Gastroesophageal sphincter (tissue), 4 donors: ENCODE measurements at regions not wholly inside any gene's neighbourhood (a gene's known extent, or its start where the extent isn't known, plus 50 kb on each side); places are given as distances from the start of the nearest gene placed in this dataset.

Experiments used
- ATAC-seq: fragments of 150-250 bp; one replicate; pipeline ENCODE4 v1.9.1; 2016; ENCODE audit warnings: mild to moderate bottlenecking, moderate library complexity
- H3K27ac ChIP-seq, 4 donors: fragments of 200-600 bp; sonication (generic) in 3 of 4; 1 replicate in 3 of 4; 2 replicates in 1 of 4; pipeline ENCODE4 v1.5.1; 2016 to 2019
- H3K27me3 ChIP-seq: fragments of 200-600 bp; sonication (generic); one replicate; pipeline ENCODE4 v1.5.1; 2019
- H3K36me3 ChIP-seq, 2 donors: fragments of 200-600 bp; sonication (generic); one replicate each; pipeline ENCODE4 v1.5.1; 2019; ENCODE audit warnings: control low read depth in 1 of 2
- H3K4me1 ChIP-seq, 3 donors: fragments of 200-600 bp; sonication (generic); 1 replicate in 2 of 3; 2 replicates in 1 of 3; pipeline ENCODE4 v1.5.1; 2016 to 2019; ENCODE audit warnings: control low read depth in 2 of 3
- H3K4me3 ChIP-seq, 2 donors: fragments of 200-600 bp; sonication (generic); one replicate each; pipeline ENCODE4 v1.5.1; 2019; ENCODE audit warnings: mild to moderate bottlenecking in 1 of 2, moderate library complexity in 1 of 2
- H3K9me3 ChIP-seq, 3 donors: fragments of 200-600 bp; sonication (generic); one replicate each; pipeline ENCODE4 v1.5.1; 2017 to 2019; ENCODE audit warnings: control low read depth in 2 of 3
- EP300 ChIP-seq: sonication (generic); formaldehyde crosslinking; IDR thresholded peaks from one replicate; pipeline ENCODE4 v1.6.1; 2017; ENCODE audit warnings: antibody characterized with exemption, mild to moderate bottlenecking
- POLR2A ChIP-seq, 2 donors: fragments of 450-650 bp; IDR thresholded peaks; one replicate each; pipeline ENCODE4 v1.6.1; 2017; ENCODE audit warnings: antibody characterized with exemption in 2 of 2, mild to moderate bottlenecking in 2 of 2, moderate library complexity in 1 of 2
- POLR2AphosphoS5 ChIP-seq: sonication (generic); formaldehyde crosslinking; IDR thresholded peaks from one replicate; pipeline ENCODE4 v1.6.1; 2017; ENCODE audit warnings: antibody characterized with exemption
- WGBS, 2 donors: methylation state at CpG; one replicate each; pipeline ENCODE4 v1.1.5; 2018; ENCODE audit warnings: low coverage in 1 of 2; 5-methylcytosine and 5-hydroxymethylcytosine counted together
- TF ChIP-seq, protein P1 (sequence below), 4 experiments: fragments of 200-600 bp in 2 of 4; fragments of 450-650 bp in 2 of 4; sonication (generic) in 1 of 4; IDR thresholded peaks; one replicate each; pipeline ENCODE4 v1.5.1; 2017 to 2019; ENCODE audit warnings: antibody characterized with exemption in 4 of 4, mild to moderate bottlenecking in 2 of 4, moderate library complexity in 2 of 4

GRCh38 chr4:154078504-154079350 is 289.8 kb upstream of the SFRP2 start:
- TF ChIP-seq, protein P1, sequence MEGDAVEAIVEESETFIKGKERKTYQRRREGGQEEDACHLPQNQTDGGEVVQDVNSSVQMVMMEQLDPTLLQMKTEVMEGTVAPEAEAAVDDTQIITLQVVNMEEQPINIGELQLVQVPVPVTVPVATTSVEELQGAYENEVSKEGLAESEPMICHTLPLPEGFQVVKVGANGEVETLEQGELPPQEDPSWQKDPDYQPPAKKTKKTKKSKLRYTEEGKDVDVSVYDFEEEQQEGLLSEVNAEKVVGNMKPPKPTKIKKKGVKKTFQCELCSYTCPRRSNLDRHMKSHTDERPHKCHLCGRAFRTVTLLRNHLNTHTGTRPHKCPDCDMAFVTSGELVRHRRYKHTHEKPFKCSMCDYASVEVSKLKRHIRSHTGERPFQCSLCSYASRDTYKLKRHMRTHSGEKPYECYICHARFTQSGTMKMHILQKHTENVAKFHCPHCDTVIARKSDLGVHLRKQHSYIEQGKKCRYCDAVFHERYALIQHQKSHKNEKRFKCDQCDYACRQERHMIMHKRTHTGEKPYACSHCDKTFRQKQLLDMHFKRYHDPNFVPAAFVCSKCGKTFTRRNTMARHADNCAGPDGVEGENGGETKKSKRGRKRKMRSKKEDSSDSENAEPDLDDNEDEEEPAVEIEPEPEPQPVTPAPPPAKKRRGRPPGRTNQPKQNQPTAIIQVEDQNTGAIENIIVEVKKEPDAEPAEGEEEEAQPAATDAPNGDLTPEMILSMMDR (IDR thresholded peaks at IDR 0.05): no peak
- TF ChIP-seq EP300: no peak
- TF ChIP-seq POLR2AphosphoS5: no peak
- no peak for TF ChIP-seq POLR2A (IDR thresholded peaks at IDR 0.05)
- WGBS, 2 donors: 77 to 91% methylated on average over 5 to 8 of the region's 8 CpGs
- Histone ChIP-seq H3K4me1 (no peaks in the 10 kb centered on the region), H3K27me3 (no peaks in the 10 kb centered on the region), H3K4me3 (no peak overlapping the region), H3K27ac (no peak overlapping the region), H3K9me3 (no peaks in the 10 kb centered on the region), H3K36me3 (no peaks in the 10 kb centered on the region)
- no peak for ATAC-seq

DNA sequence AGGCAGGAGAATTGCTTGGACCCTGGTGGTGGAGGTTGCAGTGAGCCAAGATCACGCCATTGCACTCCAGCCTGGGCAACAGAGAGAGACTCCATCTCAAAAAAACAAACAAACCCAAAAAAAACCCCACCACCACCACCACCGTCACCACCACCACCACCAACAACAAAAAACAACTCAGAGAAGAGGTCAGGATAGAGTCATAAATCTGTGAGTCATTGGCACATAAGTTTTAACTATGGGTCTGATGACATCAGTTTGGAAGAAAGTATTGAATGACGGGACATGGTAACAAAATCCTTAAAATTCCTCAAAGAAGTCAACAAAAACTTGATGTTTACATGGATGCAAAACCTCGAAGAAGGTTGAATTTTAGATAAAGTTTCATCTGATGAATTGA is 288.0 kb upstream of the SFRP2 start:
- Histone ChIP-seq H3K4me3 (no peak overlapping the region), H3K9me3 (no peaks in the 10 kb centered on the region), H3K27ac (no peak overlapping the region), H3K4me1 (no peaks in the 10 kb centered on the region), H3K27me3 (no peaks in the 10 kb centered on the region), H3K36me3 (no peaks in the 10 kb centered on the region)
- TF ChIP-seq POLR2A (IDR thresholded peaks at IDR 0.05): no peak
- TF ChIP-seq POLR2AphosphoS5: no peak
- TF ChIP-seq EP300: no peak
- TF ChIP-seq, protein P1 (IDR thresholded peaks at IDR 0.05): no peak
- ATAC-seq: no peak
- WGBS, 2 donors: 80 to 95% methylated on average over 4 of the region's 4 CpGs

DNA sequence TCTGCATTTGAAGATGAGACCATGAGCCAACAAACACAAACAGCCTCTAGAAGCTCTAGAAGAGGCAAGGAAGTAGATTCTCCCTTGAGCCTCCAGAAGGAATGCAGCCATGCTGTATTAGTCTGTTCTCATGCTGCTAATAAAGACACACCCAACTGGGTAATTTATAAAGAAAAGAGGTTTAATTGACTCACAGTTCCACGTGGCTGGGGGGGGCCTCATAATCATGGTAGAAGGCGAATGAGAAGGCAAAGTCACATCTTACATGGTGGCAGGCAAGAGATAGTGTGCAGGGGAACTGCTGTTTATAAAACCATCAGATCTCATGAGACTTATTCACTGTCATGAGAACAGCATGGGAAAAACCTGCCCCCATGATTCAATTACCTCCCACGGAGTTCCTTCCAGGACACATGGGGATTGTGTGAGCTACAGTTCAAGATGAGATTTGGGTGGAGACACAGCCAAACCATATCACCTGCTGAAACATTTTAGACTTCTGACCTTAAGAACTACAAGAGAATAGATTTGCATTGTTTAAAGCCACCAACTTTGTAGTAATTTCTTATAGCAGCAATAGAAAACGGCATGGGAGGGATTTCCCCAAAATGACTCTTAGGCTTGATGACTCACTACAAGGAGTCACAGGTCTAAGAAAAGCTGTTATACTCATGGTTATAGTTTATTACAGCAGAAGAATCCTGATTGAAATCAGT is 284.4 kb upstream of the SFRP2 start:
- Histone ChIP-seq H3K27ac (no peak overlapping the region), H3K9me3 (no peaks in the 10 kb centered on the region), H3K36me3 (no peaks in the 10 kb centered on the region), H3K4me3 (no peak overlapping the region), H3K27me3 (no peaks in the 10 kb centered on the region), H3K4me1 (no peaks in the 10 kb centered on the region)
- WGBS, 2 donors: 22 to 44% methylated on average over 3 to 4 of the region's 4 CpGs
- no peak for TF ChIP-seq POLR2AphosphoS5
- no peak for TF ChIP-seq POLR2A (IDR thresholded peaks at IDR 0.05)
- TF ChIP-seq, protein P1 (IDR thresholded peaks at IDR 0.05): no peak
- no peak for TF ChIP-seq EP300
- no peak for ATAC-seq

- Histone ChIP-seq H3K4me3 (no peak overlapping the region), H3K27me3 (no peaks in the 10 kb centered on the region), H3K9me3 (peaks cover 0 to 44% (median 0%) of the 10 kb centered on the region in 3 donors), H3K27ac (no peak overlapping the region), H3K36me3 (no peaks in the 10 kb centered on the region), H3K4me1 (no peaks in the 10 kb centered on the region)
- no peak for TF ChIP-seq POLR2A (IDR thresholded peaks at IDR 0.05)
- no peak for TF ChIP-seq EP300
- TF ChIP-seq POLR2AphosphoS5: no peak
- TF ChIP-seq, protein P1 (IDR thresholded peaks at IDR 0.05): no peak
- no peak for ATAC-seq
Measured at GRCh38 chr4:154067786-154068185, 278.9 kb upstream of the SFRP2 start.

GRCh38 chr4:154065368-154065767 is 276.5 kb upstream of the SFRP2 start:
- H3K4me1 ChIP-seq: no peaks in the 10 kb centered on the region
- H3K27ac ChIP-seq: no peak overlapping the region
- peaks cover 0 to 59% (median 0%) of the 10 kb centered on the region in 3 donors for H3K9me3 ChIP-seq

More at GRCh38 chr4:154065368-154065767, 276.5 kb upstream of the SFRP2 start:
- Histone ChIP-seq H3K4me3 (no peak overlapping the region), H3K27me3 (no peaks in the 10 kb centered on the region), H3K36me3 (no peaks in the 10 kb centered on the region)
- TF ChIP-seq POLR2A (IDR thresholded peaks at IDR 0.05) (no peak), POLR2AphosphoS5 (no peak), EP300 (no peak)
- TF ChIP-seq, protein P1 (IDR thresholded peaks at IDR 0.05): no peak
- ATAC-seq: no peak
